ENCODE measurements at regions not wholly inside any gene's neighbourhood (a gene's known extent, or its start where the extent isn't known, plus 50 kb on each side); places are given as distances from the start of the nearest gene placed in this dataset.
A peak's percentile ranks its signal among the peaks of the same experiment; 100 is the strongest.

GRCh38 chr3:40827942-40828688 is 303.4 kb downstream of the ZNF621 start:
- DNase-seq = no peak

GRCh38 chr3:40828741-40829415 is 304.1 kb downstream of the ZNF621 start:
- no peak for DNase-seq

GRCh38 chr3:40829876-40830275 is 305.1 kb downstream of the ZNF621 start:
- no peak for DNase-seq

GRCh38 chr3:40837300-40837699 is 312.5 kb downstream of the ZNF621 start:
- DNase-seq = no peak

- DNase-seq = no peak
Observed at GRCh38 chr3:40841131-40841530, 316.4 kb downstream of the ZNF621 start.

- no peak for DNase-seq
Observed at GRCh38 chr3:40841570-40842109, 316.9 kb downstream of the ZNF621 start.

- no peak for DNase-seq
Observed at GRCh38 chr3:40842714-40843113, 318.0 kb downstream of the ZNF621 start.

GRCh38 chr3:40843208-40843624 is 318.5 kb downstream of the ZNF621 start:
- no peak for DNase-seq

- DNase-seq = no peak
Observed at GRCh38 chr3:40843851-40844548, 319.2 kb downstream of the ZNF621 start.

- DNase-seq = no peak
Observed at GRCh38 chr3:40844896-40845295, 320.1 kb downstream of the ZNF621 start.

GRCh38 chr3:40845447-40845846 is 320.7 kb downstream of the ZNF621 start:
- DNase-seq = no peak

- DNase-seq = no peak
Observed at GRCh38 chr3:40845916-40846315, 321.2 kb downstream of the ZNF621 start.

- peak; percentile 30 for DNase-seq
Observed at GRCh38 chr3:40846451-40846850, 321.7 kb downstream of the ZNF621 start.

- peak; percentile 69 for DNase-seq
Observed at GRCh38 chr3:40847551-40847992, 322.8 kb downstream of the ZNF621 start.

- DNase-seq = no peak
Observed at GRCh38 chr3:40848421-40848820, 323.7 kb downstream of the ZNF621 start.

- DNase-seq = no peak
Observed at GRCh38 chr3:40850861-40851260, 326.1 kb downstream of the ZNF621 start.

- no peak for DNase-seq
Observed at GRCh38 chr3:40851836-40852235, 327.1 kb downstream of the ZNF621 start.

GRCh38 chr3:40852712-40853111 is 328.0 kb downstream of the ZNF621 start:
- no peak for DNase-seq

GRCh38 chr3:40853474-40853873 is 328.7 kb downstream of the ZNF621 start:
- DNase-seq = no peak

GRCh38 chr3:40855871-40856270 is 331.1 kb downstream of the ZNF621 start:
- no peak for DNase-seq

- DNase-seq = no peak
Observed at GRCh38 chr3:40858364-40859115, 333.8 kb downstream of the ZNF621 start.

GRCh38 chr3:40862946-40863345 is 336.4 kb upstream of the CTNNB1 start:
- DNase-seq = no peak

All from eye (tissue), 1 donor.